ENCODE measurements at regions not wholly inside any gene's neighbourhood (a gene's known extent, or its start where the extent isn't known, plus 50 kb on each side); places are given as distances from the start of the nearest gene placed in this dataset.

DNA sequence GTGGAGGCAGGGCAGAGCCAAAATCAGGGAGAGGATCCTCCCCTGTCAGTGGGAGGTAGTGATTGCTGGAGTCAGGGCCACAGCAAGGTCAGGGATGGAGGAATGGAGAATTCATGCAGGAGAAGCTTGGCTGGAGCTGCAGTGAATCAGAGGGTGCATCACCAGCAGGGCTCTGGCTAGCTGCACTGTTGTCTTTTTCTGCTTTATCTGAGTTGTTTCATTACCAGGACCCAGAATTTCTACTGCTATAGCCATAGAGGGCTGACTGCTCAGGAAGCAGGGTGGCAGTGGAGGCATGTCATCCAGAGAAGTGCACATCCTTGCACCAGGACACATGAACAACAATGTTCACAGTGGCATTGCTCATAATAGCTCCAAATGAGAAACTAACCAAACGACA is 113.5 kb upstream of the GALNT15 start:
- Histone ChIP-seq H3K36me3 (ENCODE audit: control insufficient read depth, insufficient read depth, low read length) (no peaks in the 10 kb centered on the region), H3K9me3 (ENCODE audit: control insufficient read depth, insufficient read depth, low read length) (no peaks in the 10 kb centered on the region), H3K27me3 (ENCODE audit: control insufficient read depth, insufficient read depth, low read length) (no peaks in the 10 kb centered on the region), H3K4me3 (ENCODE audit: low read depth, low read length) (no peak overlapping the region), H3K9ac (ENCODE audit: low read depth, low read length) (no peak overlapping the region), H3K4me1 (ENCODE audit: control insufficient read depth, insufficient read depth, low read length) (no peaks in the 10 kb centered on the region)

DNA sequence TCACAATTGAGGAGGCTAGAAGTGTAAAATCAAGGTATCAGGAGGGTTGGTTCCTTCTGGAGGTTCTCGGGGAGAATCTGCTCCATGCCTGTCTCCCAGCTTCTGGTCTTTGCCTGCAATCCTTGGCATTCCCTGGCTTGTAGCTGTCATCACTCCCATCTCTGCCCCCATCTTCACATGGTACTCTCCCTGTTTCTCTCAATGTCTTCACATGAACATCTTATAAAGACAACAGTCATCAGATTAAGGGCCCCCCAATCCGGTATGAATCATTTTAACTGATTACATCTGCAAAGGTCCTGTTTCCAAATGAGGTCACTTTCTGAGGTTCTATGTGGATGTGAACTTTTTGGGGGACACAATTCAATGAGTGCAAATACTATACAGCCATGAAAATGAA is 113.0 kb upstream of the GALNT15 start:
- Histone ChIP-seq H3K9ac (ENCODE audit: low read depth, low read length) (no peak overlapping the region), H3K4me3 (ENCODE audit: low read depth, low read length) (no peak overlapping the region), H3K4me1 (ENCODE audit: control insufficient read depth, insufficient read depth, low read length) (no peaks in the 10 kb centered on the region), H3K27me3 (ENCODE audit: control insufficient read depth, insufficient read depth, low read length) (no peaks in the 10 kb centered on the region), H3K36me3 (ENCODE audit: control insufficient read depth, insufficient read depth, low read length) (no peaks in the 10 kb centered on the region), H3K9me3 (ENCODE audit: control insufficient read depth, insufficient read depth, low read length) (no peaks in the 10 kb centered on the region)

GRCh38 chr3:16063603-16064002 is 110.9 kb upstream of the GALNT15 start:
- no peak overlapping the region for H3K9ac ChIP-seq (ENCODE audit: low read depth, low read length)
- H3K4me1 ChIP-seq (ENCODE audit: control insufficient read depth, insufficient read depth, low read length), result no peaks in the 10 kb centered on the region

DNA sequence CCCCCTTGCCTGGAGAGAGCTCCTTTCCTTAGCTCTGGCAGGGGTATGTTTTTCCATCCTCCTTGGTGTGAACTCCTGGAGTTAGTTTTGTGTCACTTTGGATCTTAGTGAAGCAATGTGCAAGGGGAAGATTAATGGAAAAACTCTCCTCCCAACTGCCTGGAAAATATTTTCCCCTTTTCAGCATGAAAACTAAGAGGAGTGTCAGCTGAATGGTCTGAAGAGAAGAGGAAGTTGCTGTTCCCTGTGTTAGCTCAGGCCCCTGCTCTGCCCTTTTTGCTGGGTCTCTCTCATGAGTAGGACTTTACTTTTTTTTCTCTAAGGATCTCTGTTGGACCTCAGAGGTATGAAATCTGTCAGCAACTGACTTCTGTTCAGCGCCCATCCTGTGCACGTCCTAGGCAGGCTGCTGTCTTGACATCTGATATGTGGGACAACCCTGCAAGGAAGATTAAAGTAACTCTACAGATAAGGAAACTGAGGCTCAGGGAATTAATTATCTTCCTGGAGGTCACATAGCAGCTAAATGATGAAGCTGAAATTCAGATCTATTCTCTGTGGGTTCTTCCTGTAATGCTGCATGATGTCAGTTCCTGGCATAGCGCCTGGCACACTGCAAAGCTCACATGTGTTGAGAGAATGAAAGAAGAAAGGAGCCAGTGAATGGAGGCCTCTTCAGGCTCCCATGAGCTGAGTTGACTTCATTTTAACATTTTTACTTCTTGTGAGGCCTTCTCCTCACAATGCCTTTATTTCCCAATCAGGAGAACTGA is 109.7 kb upstream of the GALNT15 start:
- Histone ChIP-seq H3K9me3 (ENCODE audit: control insufficient read depth, insufficient read depth, low read length) (no peaks in the 10 kb centered on the region), H3K27me3 (ENCODE audit: control insufficient read depth, insufficient read depth, low read length) (no peaks in the 10 kb centered on the region), H3K36me3 (ENCODE audit: control insufficient read depth, insufficient read depth, low read length) (no peaks in the 10 kb centered on the region), H3K9ac (ENCODE audit: low read depth, low read length) (no peak overlapping the region), H3K4me1 (ENCODE audit: control insufficient read depth, insufficient read depth, low read length) (no peaks in the 10 kb centered on the region), H3K4me3 (ENCODE audit: low read depth, low read length) (no peak overlapping the region)

More at GRCh38 chr3:16063603-16064002, 110.9 kb upstream of the GALNT15 start:
- Histone ChIP-seq H3K9me3 (ENCODE audit: control insufficient read depth, insufficient read depth, low read length) (no peaks in the 10 kb centered on the region), H3K27me3 (ENCODE audit: control insufficient read depth, insufficient read depth, low read length) (no peaks in the 10 kb centered on the region), H3K4me3 (ENCODE audit: low read depth, low read length) (no peak overlapping the region), H3K36me3 (ENCODE audit: control insufficient read depth, insufficient read depth, low read length) (no peaks in the 10 kb centered on the region)

- Histone ChIP-seq H3K36me3 (ENCODE audit: control insufficient read depth, insufficient read depth, low read length) (no peaks in the 10 kb centered on the region), H3K4me3 (ENCODE audit: low read depth, low read length) (no peak overlapping the region), H3K9ac (ENCODE audit: low read depth, low read length) (no peak overlapping the region), H3K9me3 (ENCODE audit: control insufficient read depth, insufficient read depth, low read length) (no peaks in the 10 kb centered on the region), H3K27me3 (ENCODE audit: control insufficient read depth, insufficient read depth, low read length) (no peaks in the 10 kb centered on the region), H3K4me1 (ENCODE audit: control insufficient read depth, insufficient read depth, low read length) (no peaks in the 10 kb centered on the region)
Observed at GRCh38 chr3:16066545-16066944, 107.9 kb upstream of the GALNT15 start.

DNA sequence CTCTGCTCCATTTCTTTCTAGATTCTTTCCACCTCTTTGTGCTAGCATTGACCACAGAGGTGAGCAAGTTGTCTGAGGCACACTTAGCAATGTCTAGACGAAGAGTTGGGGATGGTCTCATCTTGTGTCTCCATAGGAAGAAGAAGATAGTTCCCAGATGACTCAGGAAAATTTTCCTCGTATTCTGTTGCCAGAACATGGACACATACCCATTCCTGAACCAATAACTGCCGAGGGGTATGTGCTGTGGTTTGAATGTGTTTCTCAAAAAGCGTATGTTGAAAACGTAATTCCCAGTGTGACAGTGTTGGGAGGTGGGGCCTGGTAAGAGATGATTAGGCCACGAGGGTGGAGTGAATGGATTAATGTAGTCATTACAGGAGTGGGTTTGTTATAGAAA is 107.5 kb upstream of the GALNT15 start:
- Histone ChIP-seq H3K36me3 (ENCODE audit: control insufficient read depth, insufficient read depth, low read length) (no peaks in the 10 kb centered on the region), H3K9me3 (ENCODE audit: control insufficient read depth, insufficient read depth, low read length) (no peaks in the 10 kb centered on the region), H3K27me3 (ENCODE audit: control insufficient read depth, insufficient read depth, low read length) (no peaks in the 10 kb centered on the region), H3K9ac (ENCODE audit: low read depth, low read length) (no peak overlapping the region), H3K4me3 (ENCODE audit: low read depth, low read length) (no peak overlapping the region), H3K4me1 (ENCODE audit: control insufficient read depth, insufficient read depth, low read length) (no peaks in the 10 kb centered on the region)

GRCh38 chr3:16067837-16068471 is 106.5 kb upstream of the GALNT15 start:
- Histone ChIP-seq H3K4me3 (ENCODE audit: low read depth, low read length) (no peak overlapping the region), H3K27me3 (ENCODE audit: control insufficient read depth, insufficient read depth, low read length) (no peaks in the 10 kb centered on the region), H3K9ac (ENCODE audit: low read depth, low read length) (no peak overlapping the region), H3K9me3 (ENCODE audit: control insufficient read depth, insufficient read depth, low read length) (no peaks in the 10 kb centered on the region), H3K36me3 (ENCODE audit: control insufficient read depth, insufficient read depth, low read length) (no peaks in the 10 kb centered on the region), H3K4me1 (ENCODE audit: control insufficient read depth, insufficient read depth, low read length) (no peaks in the 10 kb centered on the region)

DNA sequence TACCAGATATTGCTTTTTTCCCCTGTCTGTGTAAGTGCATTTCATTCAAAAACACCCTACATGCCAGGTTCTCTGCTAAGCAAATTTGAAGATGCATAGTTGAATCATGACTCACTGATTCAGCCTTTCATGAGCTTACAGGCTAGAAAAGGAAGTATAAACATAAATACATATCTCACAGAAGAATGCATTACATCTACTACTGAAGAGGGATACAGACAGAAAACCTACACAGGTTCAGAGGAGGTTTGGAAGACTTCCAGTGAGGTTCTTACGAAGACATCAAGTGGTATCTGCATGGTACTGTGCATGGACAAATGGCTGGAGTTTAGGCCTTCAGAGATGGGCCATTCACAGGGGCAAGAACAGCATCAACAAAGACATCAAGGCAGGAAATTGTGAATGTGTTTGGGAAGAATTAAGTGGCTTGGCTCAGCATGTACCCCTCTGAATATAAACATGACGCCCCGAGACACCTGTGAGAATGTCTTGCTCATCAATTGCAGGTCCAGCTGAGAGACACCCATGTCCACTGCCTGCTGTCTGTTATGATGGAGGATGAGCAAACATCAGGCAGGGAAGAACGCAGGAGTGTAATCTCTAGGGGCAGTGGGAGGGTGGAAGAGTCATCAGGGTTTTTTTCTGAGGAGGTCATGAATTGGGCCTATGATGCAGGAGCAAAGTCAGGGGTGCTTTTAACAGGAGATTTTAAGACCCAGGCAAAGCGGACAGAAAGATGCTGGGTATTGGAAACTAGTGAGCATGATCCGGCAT is 105.1 kb upstream of the GALNT15 start:
- no peak overlapping the region for H3K9ac ChIP-seq (ENCODE audit: low read depth, low read length)
- no peaks in the 10 kb centered on the region for H3K36me3 ChIP-seq (ENCODE audit: control insufficient read depth, insufficient read depth, low read length)
- H3K9me3 ChIP-seq (ENCODE audit: control insufficient read depth, insufficient read depth, low read length), result no peaks in the 10 kb centered on the region
- no peaks in the 10 kb centered on the region for H3K4me1 ChIP-seq (ENCODE audit: control insufficient read depth, insufficient read depth, low read length)
- H3K4me3 ChIP-seq (ENCODE audit: low read depth, low read length), result no peak overlapping the region
- no peaks in the 10 kb centered on the region for H3K27me3 ChIP-seq (ENCODE audit: control insufficient read depth, insufficient read depth, low read length)

DNA sequence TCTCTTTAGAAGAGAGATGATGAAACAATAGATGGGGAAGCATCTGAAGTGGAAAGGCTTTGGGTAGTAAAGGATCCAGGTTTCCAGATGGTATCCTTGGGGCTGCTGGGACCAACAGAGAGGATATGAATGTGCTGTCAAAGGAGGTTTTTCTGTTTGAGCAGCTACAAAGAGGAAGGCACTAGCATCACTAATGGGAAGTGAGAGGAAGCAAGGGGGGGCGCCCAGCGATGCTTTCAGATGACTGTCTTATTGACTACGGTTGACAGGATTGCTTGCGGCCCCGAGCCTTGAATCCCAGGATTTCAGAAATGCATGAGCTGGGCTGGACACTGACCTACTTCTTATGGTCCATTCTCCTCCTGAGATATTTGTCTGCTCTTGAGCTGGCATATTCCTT is 103.8 kb upstream of the GALNT15 start:
- no peaks in the 10 kb centered on the region for H3K4me1 ChIP-seq (ENCODE audit: control insufficient read depth, insufficient read depth, low read length)

GRCh38 chr3:16071206-16071605 is 103.3 kb upstream of the GALNT15 start:
- Histone ChIP-seq H3K4me1 (ENCODE audit: control insufficient read depth, insufficient read depth, low read length) (no peaks in the 10 kb centered on the region), H3K4me3 (ENCODE audit: low read depth, low read length) (no peak overlapping the region), H3K27me3 (ENCODE audit: control insufficient read depth, insufficient read depth, low read length) (no peaks in the 10 kb centered on the region), H3K9me3 (ENCODE audit: control insufficient read depth, insufficient read depth, low read length) (no peaks in the 10 kb centered on the region), H3K9ac (ENCODE audit: low read depth, low read length) (no peak overlapping the region), H3K36me3 (ENCODE audit: control insufficient read depth, insufficient read depth, low read length) (no peaks in the 10 kb centered on the region)

More for the DNA sequence above, 103.8 kb upstream of the GALNT15 start:
- H3K4me3 ChIP-seq (ENCODE audit: low read depth, low read length), result no peak overlapping the region
- no peaks in the 10 kb centered on the region for H3K9me3 ChIP-seq (ENCODE audit: control insufficient read depth, insufficient read depth, low read length)
- no peak overlapping the region for H3K9ac ChIP-seq (ENCODE audit: low read depth, low read length)
- H3K36me3 ChIP-seq (ENCODE audit: control insufficient read depth, insufficient read depth, low read length), result no peaks in the 10 kb centered on the region
- H3K27me3 ChIP-seq (ENCODE audit: control insufficient read depth, insufficient read depth, low read length), result no peaks in the 10 kb centered on the region

DNA sequence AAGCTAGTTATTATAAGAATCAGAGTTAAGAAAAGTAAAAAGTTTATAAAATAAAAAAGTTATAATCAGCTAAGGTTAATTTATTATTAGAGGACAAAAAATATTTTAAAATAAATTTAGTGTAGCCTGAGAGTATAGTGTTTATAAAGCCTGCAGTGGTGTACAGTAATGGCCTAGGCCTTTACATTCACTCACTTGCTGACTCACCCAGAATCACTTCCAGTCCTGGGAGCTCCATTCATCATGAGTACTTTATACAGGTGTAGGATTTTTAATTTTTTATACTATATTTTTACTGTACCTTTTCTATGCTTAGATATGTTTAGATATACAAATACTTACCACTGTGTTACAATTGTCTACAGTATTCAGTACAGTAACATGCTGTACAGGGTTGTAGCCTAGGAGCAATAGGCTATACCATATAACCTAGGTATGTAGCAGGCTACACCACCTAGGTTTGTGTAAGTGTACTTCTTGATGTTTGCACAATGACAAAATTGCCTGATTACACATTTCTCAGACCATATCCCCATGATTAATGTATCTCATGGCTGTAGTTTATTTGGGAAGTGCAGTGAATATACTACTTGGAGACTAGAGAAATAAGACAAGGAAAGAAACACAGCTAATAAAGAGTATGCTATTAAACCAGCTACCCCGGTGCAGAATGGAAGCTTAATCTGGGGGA is 101.9 kb upstream of the GALNT15 start:
- H3K4me3 ChIP-seq (ENCODE audit: low read depth, low read length), result no peak overlapping the region
- peaks cover 5% of the 10 kb centered on the region for H3K9me3 ChIP-seq (ENCODE audit: control insufficient read depth, insufficient read depth, low read length)
- no peaks in the 10 kb centered on the region for H3K27me3 ChIP-seq (ENCODE audit: control insufficient read depth, insufficient read depth, low read length)
- H3K4me1 ChIP-seq (ENCODE audit: control insufficient read depth, insufficient read depth, low read length), result no peaks in the 10 kb centered on the region
- H3K9ac ChIP-seq (ENCODE audit: low read depth, low read length), result no peak overlapping the region
- H3K36me3 ChIP-seq (ENCODE audit: control insufficient read depth, insufficient read depth, low read length), result no peaks in the 10 kb centered on the region
